ENCODE measurements at regions not wholly inside any gene's neighbourhood (a gene's known extent, or its start where the extent isn't known, plus 50 kb on each side); places are given as distances from the start of the nearest gene placed in this dataset.
"Not testable (repeated sequence)": the region's sequence is repeated elsewhere in the genome, so short reads cannot be mapped to it uniquely, and the experiment has no call there.

DNA sequence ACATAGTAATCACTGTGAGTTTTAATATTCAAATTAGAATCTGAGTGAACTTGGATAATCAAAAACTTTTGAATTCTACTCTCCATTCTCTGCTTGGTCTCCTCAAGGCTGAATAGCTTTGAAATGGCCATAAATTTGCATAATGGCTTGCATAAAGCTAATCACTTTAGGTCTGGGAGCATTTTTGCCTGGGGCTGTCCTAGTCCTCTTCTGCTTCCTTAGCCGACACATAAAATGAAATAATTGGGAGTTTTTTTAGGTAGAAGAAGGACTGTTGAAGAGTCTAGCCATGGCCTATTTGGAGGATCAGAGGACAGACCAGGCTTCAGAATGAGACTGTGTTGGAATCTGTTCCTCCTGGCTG is 91.4 kb upstream of the EEF2KMT start:
- H3K4me3 ChIP-seq (ENCODE audit: insufficient read depth, low read depth, low read length), result no peak overlapping the region
- H3K4me1 ChIP-seq (ENCODE audit: control insufficient read depth, insufficient read depth, low read length), result no peaks in the 10 kb centered on the region
- WGBS, 2 experiments, result 96 to 98% methylated on average over 1 of the region's 1 CpG
- H3K36me3 ChIP-seq (ENCODE audit: control insufficient read depth, insufficient read depth, low read length), result no peaks in the 10 kb centered on the region
- no peaks in the 10 kb centered on the region for H3K9me3 ChIP-seq (ENCODE audit: control insufficient read depth, low read length)
- no peak overlapping the region for H3K27ac ChIP-seq (ENCODE audit: insufficient read depth, low read depth, low read length, poor library complexity, severe bottlenecking)
- no peaks in the 10 kb centered on the region for H3K27me3 ChIP-seq (ENCODE audit: control insufficient read depth, insufficient read depth, low read length, poor library complexity, severe bottlenecking)

DNA sequence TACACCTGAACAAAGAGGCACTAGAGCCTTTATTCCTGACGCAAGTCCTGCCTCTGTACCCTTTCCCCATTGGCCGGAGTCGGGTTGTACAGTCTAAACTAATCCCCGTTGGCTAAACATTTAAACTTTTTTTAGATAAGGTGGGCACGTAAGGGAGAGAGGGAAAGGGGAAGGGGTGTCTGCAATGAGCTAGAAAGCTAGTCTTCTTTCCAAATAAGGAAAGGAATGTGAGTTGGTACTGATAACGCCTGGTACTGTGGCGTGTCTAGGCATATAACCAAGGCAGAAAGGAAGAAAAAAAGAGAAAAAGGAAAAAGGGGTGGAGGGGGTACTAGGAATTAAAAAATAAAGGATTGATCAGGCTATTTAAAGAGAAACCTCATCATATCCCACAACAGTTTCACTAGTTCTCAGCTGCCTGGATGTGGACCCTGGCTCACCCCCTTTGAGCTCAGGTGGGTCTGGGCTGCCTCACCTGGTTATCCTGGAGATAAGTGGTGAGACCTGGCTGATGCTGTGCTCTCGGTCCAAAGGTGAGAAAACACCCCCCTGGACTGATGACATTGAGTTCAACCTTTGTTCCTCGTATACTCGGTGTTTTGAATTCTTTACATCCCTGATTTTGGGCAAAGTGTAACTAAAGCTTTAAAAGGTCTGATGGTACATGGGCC is 90.9 kb upstream of the EEF2KMT start:
- 81% methylated on average over 10 of the region's 10 CpGs for WGBS, 2 experiments
- Histone ChIP-seq H3K4me1 (ENCODE audit: control insufficient read depth, insufficient read depth, low read length) (no peaks in the 10 kb centered on the region), H3K36me3 (ENCODE audit: control insufficient read depth, insufficient read depth, low read length) (no peaks in the 10 kb centered on the region), H3K27ac (ENCODE audit: insufficient read depth, low read depth, low read length, poor library complexity, severe bottlenecking) (no peak overlapping the region), H3K27me3 (ENCODE audit: control insufficient read depth, insufficient read depth, low read length, poor library complexity, severe bottlenecking) (no peaks in the 10 kb centered on the region), H3K9me3 (ENCODE audit: control insufficient read depth, low read length) (no peaks in the 10 kb centered on the region), H3K4me3 (ENCODE audit: insufficient read depth, low read depth, low read length) (no peak overlapping the region)

DNA sequence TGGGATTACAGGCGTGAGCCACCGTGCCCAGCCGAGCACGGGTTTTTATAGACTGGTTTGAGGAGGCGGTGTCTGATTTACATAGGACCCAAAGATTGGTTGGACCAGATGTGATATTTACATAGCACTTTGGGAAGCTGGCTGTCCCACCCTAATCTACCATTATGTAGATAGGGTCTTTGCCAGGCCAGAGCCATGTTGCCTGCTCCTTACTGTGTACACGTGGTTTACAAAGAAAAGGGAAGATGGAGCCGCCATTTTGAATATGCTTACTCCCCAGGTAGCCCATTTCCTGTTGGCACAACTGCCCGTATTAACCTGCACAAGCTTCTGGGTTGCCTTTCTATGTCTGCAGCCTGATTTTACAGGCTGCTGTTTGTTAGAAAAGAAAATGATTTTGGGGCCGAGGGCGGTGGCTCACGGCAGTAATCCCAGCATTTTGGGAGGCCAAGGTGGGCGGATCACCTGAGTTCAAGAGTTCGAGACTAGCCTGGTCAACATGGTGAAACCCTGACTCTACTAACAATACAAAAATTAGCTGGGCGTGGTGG is 89.9 kb upstream of the EEF2KMT start:
- no peak overlapping the region for H3K4me3 ChIP-seq (ENCODE audit: insufficient read depth, low read depth, low read length)
- H3K36me3 ChIP-seq (ENCODE audit: control insufficient read depth, insufficient read depth, low read length), result no peaks in the 10 kb centered on the region
- no peaks in the 10 kb centered on the region for H3K27me3 ChIP-seq (ENCODE audit: control insufficient read depth, insufficient read depth, low read length, poor library complexity, severe bottlenecking)
- no peaks in the 10 kb centered on the region for H3K9me3 ChIP-seq (ENCODE audit: control insufficient read depth, low read length)
- WGBS, 2 experiments, result 92% methylated on average over 14 of the region's 14 CpGs
- H3K27ac ChIP-seq (ENCODE audit: insufficient read depth, low read depth, low read length, poor library complexity, severe bottlenecking), result no peak overlapping the region
- H3K4me1 ChIP-seq (ENCODE audit: control insufficient read depth, insufficient read depth, low read length), result no peaks in the 10 kb centered on the region

DNA sequence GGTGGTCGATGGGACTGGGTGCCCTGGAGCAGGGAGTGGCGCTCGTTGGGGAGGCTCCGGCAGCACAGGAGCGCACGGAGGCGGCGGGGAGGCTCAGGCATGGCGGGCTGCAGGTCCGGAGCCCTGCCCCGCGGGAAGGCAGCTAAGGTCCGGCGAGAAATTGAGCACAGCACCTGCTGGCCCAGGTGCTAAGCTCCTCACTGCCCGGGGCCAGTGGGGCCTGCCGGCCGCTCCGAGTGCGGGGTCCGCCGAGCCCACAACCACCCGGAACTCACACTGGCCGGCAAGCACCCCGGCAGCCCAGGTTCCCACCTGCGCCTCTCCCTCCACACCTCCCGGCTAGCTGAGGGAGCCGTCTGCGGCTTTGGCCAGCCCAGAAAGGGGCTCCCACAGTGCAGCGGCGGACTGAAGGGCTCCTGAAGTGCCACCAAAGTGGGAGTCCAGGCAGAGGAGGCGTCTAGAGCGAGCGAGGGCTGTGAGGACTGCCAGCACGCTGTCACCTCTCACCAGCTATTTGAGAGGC is 88.8 kb upstream of the EEF2KMT start:
- no peak overlapping the region for H3K4me3 ChIP-seq (ENCODE audit: insufficient read depth, low read depth, low read length)
- whole genome bisulfite sequencing, 2 experiments, result 97% methylated on average over 34 of the region's 34 CpGs
- no peak overlapping the region for H3K27ac ChIP-seq (ENCODE audit: insufficient read depth, low read depth, low read length, poor library complexity, severe bottlenecking)
- H3K36me3 ChIP-seq (ENCODE audit: control insufficient read depth, insufficient read depth, low read length), result no peaks in the 10 kb centered on the region
- H3K4me1 ChIP-seq (ENCODE audit: control insufficient read depth, insufficient read depth, low read length), result no peaks in the 10 kb centered on the region
- no peaks in the 10 kb centered on the region for H3K9me3 ChIP-seq (ENCODE audit: control insufficient read depth, low read length)
- H3K27me3 ChIP-seq (ENCODE audit: control insufficient read depth, insufficient read depth, low read length, poor library complexity, severe bottlenecking), result no peaks in the 10 kb centered on the region

DNA sequence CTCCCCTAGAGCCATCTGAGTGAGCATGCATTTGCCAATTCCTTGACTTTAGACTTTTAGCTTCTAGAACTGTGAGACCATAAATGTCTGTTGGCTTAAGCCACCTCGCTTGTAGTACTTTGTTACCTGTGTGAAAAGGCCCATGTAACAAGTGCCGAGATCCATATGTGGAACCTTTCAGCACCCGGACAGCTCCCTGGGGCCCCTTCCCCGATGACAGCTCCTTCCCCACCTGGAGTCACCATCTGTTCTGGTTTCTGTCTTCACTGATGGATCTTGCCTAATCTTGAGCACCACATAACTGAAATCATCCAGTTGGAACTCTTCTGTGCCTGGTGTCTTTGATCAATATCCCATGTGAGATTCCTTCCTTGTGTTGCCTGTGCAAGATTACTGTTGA is 78.9 kb upstream of the EEF2KMT start:
- H3K4me1 ChIP-seq (ENCODE audit: control insufficient read depth, insufficient read depth, low read length), result no peaks in the 10 kb centered on the region
- no peak overlapping the region for H3K4me3 ChIP-seq (ENCODE audit: insufficient read depth, low read depth, low read length)
- no peaks in the 10 kb centered on the region for H3K36me3 ChIP-seq (ENCODE audit: control insufficient read depth, insufficient read depth, low read length)
- H3K27ac ChIP-seq (ENCODE audit: insufficient read depth, low read depth, low read length, poor library complexity, severe bottlenecking), result no peak overlapping the region
- 51 to 54% methylated on average over 4 of the region's 4 CpGs for WGBS, 2 experiments
- H3K9me3 ChIP-seq (ENCODE audit: control insufficient read depth, low read length), result no peaks in the 10 kb centered on the region
- H3K27me3 ChIP-seq (ENCODE audit: control insufficient read depth, insufficient read depth, low read length, poor library complexity, severe bottlenecking), result no peaks in the 10 kb centered on the region

DNA sequence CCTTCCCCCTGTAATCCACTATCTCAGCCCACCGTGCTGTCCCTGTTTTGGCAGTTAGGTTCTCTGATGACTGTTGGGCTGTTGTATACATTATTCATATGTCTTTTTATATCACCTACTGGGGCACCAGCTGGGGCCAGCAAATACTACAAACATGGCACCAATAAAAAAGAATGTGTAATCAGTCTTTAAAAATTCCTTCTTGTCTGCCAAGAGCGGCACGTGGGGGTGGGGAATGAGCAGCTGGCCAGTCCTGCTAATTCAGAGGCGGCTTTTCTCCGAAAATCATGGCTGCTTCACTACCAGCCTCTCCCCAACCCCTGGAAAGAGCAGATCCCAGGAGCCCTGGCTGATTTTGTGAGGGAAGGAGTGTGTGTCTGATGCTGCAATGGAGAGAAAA is 77.7 kb upstream of the EEF2KMT start:
- WGBS, 2 experiments, result 80 to 84% methylated on average over 4 to 5 of the region's 5 CpGs
- Histone ChIP-seq H3K27me3 (ENCODE audit: control insufficient read depth, insufficient read depth, low read length, poor library complexity, severe bottlenecking) (no peaks in the 10 kb centered on the region), H3K27ac (ENCODE audit: insufficient read depth, low read depth, low read length, poor library complexity, severe bottlenecking) (no peak overlapping the region), H3K4me3 (ENCODE audit: insufficient read depth, low read depth, low read length) (no peak overlapping the region), H3K36me3 (ENCODE audit: control insufficient read depth, insufficient read depth, low read length) (no peaks in the 10 kb centered on the region), H3K9me3 (ENCODE audit: control insufficient read depth, low read length) (no peaks in the 10 kb centered on the region), H3K4me1 (ENCODE audit: control insufficient read depth, insufficient read depth, low read length) (no peaks in the 10 kb centered on the region)

DNA sequence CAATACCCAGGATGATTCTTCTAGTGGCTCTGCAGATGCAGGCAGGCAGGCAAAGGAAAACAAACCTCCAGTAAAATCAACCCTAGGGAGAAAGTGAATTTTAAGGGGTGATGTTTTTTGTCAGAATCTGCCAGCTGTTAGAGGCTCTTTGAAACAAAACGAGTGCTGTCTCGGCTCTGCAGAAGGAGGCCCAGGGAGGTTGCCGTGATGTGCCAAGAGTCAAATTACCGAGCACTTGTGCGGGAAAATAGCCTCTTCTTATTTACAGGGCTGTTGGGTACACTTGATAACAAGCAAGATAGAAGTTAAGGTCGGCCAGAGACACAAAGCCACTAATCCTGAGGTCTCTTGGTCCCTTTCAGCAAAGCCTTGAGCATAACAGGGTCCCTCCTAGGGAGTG is 68.9 kb upstream of the EEF2KMT start:
- 47 to 51% methylated on average over 6 of the region's 6 CpGs for WGBS, 2 experiments
- H3K27me3 ChIP-seq (ENCODE audit: control insufficient read depth, insufficient read depth, low read length, poor library complexity, severe bottlenecking), result no peaks in the 10 kb centered on the region
- H3K9me3 ChIP-seq (ENCODE audit: control insufficient read depth, low read length), result no peaks in the 10 kb centered on the region
- no peak overlapping the region for H3K4me3 ChIP-seq (ENCODE audit: insufficient read depth, low read depth, low read length)
- H3K36me3 ChIP-seq (ENCODE audit: control insufficient read depth, insufficient read depth, low read length), result no peaks in the 10 kb centered on the region
- H3K27ac ChIP-seq (ENCODE audit: insufficient read depth, low read depth, low read length, poor library complexity, severe bottlenecking), result no peak overlapping the region
- H3K4me1 ChIP-seq (ENCODE audit: control insufficient read depth, insufficient read depth, low read length), result peaks cover 11% of the 10 kb centered on the region

DNA sequence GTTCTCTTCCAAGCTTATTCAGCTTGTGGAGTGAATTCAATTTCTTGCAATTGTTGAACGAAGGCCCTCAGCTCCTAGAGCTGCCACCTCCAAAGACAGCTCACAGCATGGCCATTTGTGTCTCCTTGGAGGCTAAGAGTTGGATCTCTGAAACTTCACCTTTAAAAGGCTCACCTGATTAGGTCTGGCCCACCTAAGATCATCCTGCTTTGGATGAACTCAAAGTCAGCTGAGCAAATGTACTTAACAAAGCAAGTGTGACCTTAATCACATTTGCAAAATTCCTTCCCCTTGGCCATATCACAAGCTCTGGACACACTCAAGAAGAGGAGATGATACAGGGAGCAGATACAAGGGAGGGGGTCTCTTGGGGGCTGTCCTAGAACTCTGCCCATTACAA is 67.8 kb upstream of the EEF2KMT start:
- H3K27ac ChIP-seq (ENCODE audit: insufficient read depth, low read depth, low read length, poor library complexity, severe bottlenecking); H3K9me3 ChIP-seq (ENCODE audit: control insufficient read depth, low read length); H3K36me3 ChIP-seq (ENCODE audit: control insufficient read depth, insufficient read depth, low read length); H3K27me3 ChIP-seq (ENCODE audit: control insufficient read depth, insufficient read depth, low read length, poor library complexity, severe bottlenecking); H3K4me3 ChIP-seq (ENCODE audit: insufficient read depth, low read depth, low read length): not testable (repeated sequence)
- peaks cover 11% of the 10 kb centered on the region for H3K4me1 ChIP-seq (ENCODE audit: control insufficient read depth, insufficient read depth, low read length)
- WGBS, 2 experiments, result 86 to 96% methylated on average over 1 of the region's 1 CpG

DNA sequence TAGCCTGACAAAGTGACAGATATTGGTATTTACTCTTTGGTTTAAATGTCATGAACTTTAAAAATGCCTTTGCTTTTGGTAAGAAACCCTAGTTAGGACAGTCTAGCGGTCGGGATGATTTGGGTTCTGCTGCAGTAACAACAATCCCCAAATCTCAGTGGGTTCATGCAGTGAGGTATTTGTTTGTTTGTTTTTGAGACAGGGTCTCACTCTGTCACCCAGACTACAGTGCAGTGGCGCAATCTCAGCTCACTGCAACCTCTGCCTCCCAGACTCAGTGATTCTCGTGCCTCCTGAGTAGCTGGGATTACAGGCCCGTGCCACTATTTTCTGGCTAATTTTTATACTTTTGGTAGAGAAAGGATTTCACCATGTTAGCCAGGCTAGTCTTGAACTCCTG is 65.2 kb upstream of the EEF2KMT start:
- peaks cover 16% of the 10 kb centered on the region for H3K4me1 ChIP-seq (ENCODE audit: control insufficient read depth, insufficient read depth, low read length)
- H3K27me3 ChIP-seq (ENCODE audit: control insufficient read depth, insufficient read depth, low read length, poor library complexity, severe bottlenecking); H3K9me3 ChIP-seq (ENCODE audit: control insufficient read depth, low read length); H3K4me3 ChIP-seq (ENCODE audit: insufficient read depth, low read depth, low read length); H3K27ac ChIP-seq (ENCODE audit: insufficient read depth, low read depth, low read length, poor library complexity, severe bottlenecking); H3K36me3 ChIP-seq (ENCODE audit: control insufficient read depth, insufficient read depth, low read length): not testable (repeated sequence)
- 95 to 97% methylated on average over 5 of the region's 5 CpGs for WGBS, 2 experiments

DNA sequence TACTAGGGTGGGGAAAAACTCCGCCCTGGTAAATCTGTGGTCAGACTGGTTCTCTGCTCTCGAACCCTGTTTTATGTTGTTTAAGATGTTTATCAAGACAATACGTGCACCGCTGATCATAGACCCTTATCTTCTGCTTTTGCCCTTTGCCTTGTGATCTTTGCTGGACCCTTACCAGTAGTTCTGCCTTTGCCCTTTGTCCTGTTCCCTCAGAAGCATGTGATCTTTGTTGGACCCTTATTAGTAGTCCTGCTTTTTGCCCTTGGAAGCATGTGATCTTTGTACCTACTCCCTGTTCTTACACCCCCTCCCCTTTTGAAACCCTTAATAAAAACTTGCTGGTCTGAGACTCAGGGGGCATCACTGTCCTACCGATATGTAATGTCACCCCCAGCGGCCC is 64.3 kb upstream of the EEF2KMT start:
- H3K4me3 ChIP-seq (ENCODE audit: insufficient read depth, low read depth, low read length); H3K27me3 ChIP-seq (ENCODE audit: control insufficient read depth, insufficient read depth, low read length, poor library complexity, severe bottlenecking); H3K9me3 ChIP-seq (ENCODE audit: control insufficient read depth, low read length); H3K36me3 ChIP-seq (ENCODE audit: control insufficient read depth, insufficient read depth, low read length); H3K27ac ChIP-seq (ENCODE audit: insufficient read depth, low read depth, low read length, poor library complexity, severe bottlenecking): not testable (repeated sequence)
- WGBS, 2 experiments, result 92 to 95% methylated on average over 6 of the region's 6 CpGs
- peaks cover 14% of the 10 kb centered on the region for H3K4me1 ChIP-seq (ENCODE audit: control insufficient read depth, insufficient read depth, low read length)
